Peyer's patch (tissue), 4 donors: ENCODE measurements at regions not wholly inside any gene's neighbourhood (a gene's known extent, or its start where the extent isn't known, plus 50 kb on each side); places are given as distances from the start of the nearest gene placed in this dataset.
"Not testable (repeated sequence)": the region's sequence is repeated elsewhere in the genome, so short reads cannot be mapped to it uniquely, and the experiment has no call there.

Experiments
- DNase-seq, 3 donors: peaks; one replicate each; pipeline ENCODE4 v3.0.0-alpha.2; 2017 to 2019
- H3K27ac ChIP-seq, 4 donors: fragments of 200-600 bp; sonication (generic); one replicate each; pipeline ENCODE4 v1.5.1; 2016 to 2019
- H3K27me3 ChIP-seq, 2 donors: fragments of 200-600 bp; sonication (generic); one replicate each; pipeline ENCODE4 v1.5.1; 2019
- H3K36me3 ChIP-seq, 3 donors: fragments of 200-600 bp; sonication (generic); one replicate each; pipeline ENCODE4 v1.5.1; 2016 to 2019
- H3K4me1 ChIP-seq, 4 donors: fragments of 200-600 bp; sonication (generic); one replicate each; pipeline ENCODE4 v1.5.1; 2016 to 2019
- H3K4me3 ChIP-seq, 4 donors: fragments of 200-600 bp; sonication (generic); 1 replicate in 3 of 4; 2 replicates in 1 of 4; pipeline ENCODE4 v1.5.1; 2016 to 2019; ENCODE audit warnings: mild to moderate bottlenecking in 1 of 4
- H3K9me3 ChIP-seq, 4 donors: fragments of 200-600 bp; sonication (generic); one replicate each; pipeline ENCODE4 v1.5.1; 2016 to 2019; ENCODE audit warnings: mild to moderate bottlenecking in 1 of 4
- CTCF ChIP-seq, 6 experiments: fragments of 450-650 bp in 4 of 6; fragments of 200-600 bp in 2 of 6; sonication (generic) in 1 of 6; IDR thresholded peaks; one replicate each; pipeline ENCODE4 v1.5.1; 2017 to 2019; ENCODE audit warnings: antibody characterized with exemption in 6 of 6, mild to moderate bottlenecking in 3 of 6, moderate library complexity in 1 of 6
- POLR2A ChIP-seq, 2 donors: fragments of 450-650 bp; IDR thresholded peaks; one replicate each; pipeline ENCODE4 v1.5.1; 2017; ENCODE audit warnings: antibody characterized with exemption in 2 of 2, mild to moderate bottlenecking in 2 of 2, moderate library complexity in 2 of 2

- DNase-seq = no peak
- no peak overlapping the region for H3K27ac ChIP-seq
- no peak overlapping the region for H3K4me3 ChIP-seq
- TF ChIP-seq CTCF (IDR thresholded peaks at IDR 0.05) = no peak
- no peak for TF ChIP-seq POLR2A (IDR thresholded peaks at IDR 0.05)
- H3K27me3 ChIP-seq = no peaks in the 10 kb centered on the region
- H3K9me3 ChIP-seq = no peaks in the 10 kb centered on the region
- peaks cover 0 to 10% (median 0%) of the 10 kb centered on the region in 4 donors for H3K4me1 ChIP-seq
- no peaks in the 10 kb centered on the region for H3K36me3 ChIP-seq
Observed at GRCh38 chr14:71454513-71455332, 477.5 kb upstream of the RGS6 start.

GRCh38 chr14:71460091-71460490, 472.1 kb upstream of the RGS6 start:
- Histone ChIP-seq H3K27me3 (no peaks in the 10 kb centered on the region), H3K9me3 (no peaks in the 10 kb centered on the region), H3K4me1 (peaks cover 0 to under 1% (median 0%) of the 10 kb centered on the region in 4 donors), H3K36me3 (no peaks in the 10 kb centered on the region), H3K4me3 (no peak overlapping the region), H3K27ac (no peak overlapping the region)
- DNase-seq = no peak
- no peak for TF ChIP-seq POLR2A (IDR thresholded peaks at IDR 0.05)
- TF ChIP-seq CTCF (IDR thresholded peaks at IDR 0.05) = no peak

- H3K9me3 ChIP-seq, H3K36me3 ChIP-seq, H3K27me3 ChIP-seq, DNase-seq, H3K4me3 ChIP-seq, H3K27ac ChIP-seq, H3K4me1 ChIP-seq: not testable (repeated sequence)
Observed at GRCh38 chr14:71461617-71462016, 470.6 kb upstream of the RGS6 start.

GRCh38 chr14:71463807-71464206, 468.4 kb upstream of the RGS6 start:
- Histone ChIP-seq H3K4me1 (no peaks in the 10 kb centered on the region), H3K36me3 (no peaks in the 10 kb centered on the region), H3K4me3 (no peak overlapping the region), H3K27me3 (no peaks in the 10 kb centered on the region), H3K9me3 (no peaks in the 10 kb centered on the region), H3K27ac (no peak overlapping the region)
- DNase-seq = no peak
- TF ChIP-seq POLR2A (IDR thresholded peaks at IDR 0.05) (no peak), CTCF (IDR thresholded peaks at IDR 0.05) (no peak)

- H3K36me3 ChIP-seq = no peaks in the 10 kb centered on the region
- no peaks in the 10 kb centered on the region for H3K9me3 ChIP-seq
- DNase-seq = no peak
- TF ChIP-seq POLR2A (IDR thresholded peaks at IDR 0.05) (no peak), CTCF (IDR thresholded peaks at IDR 0.05) (no peak)
- H3K4me1 ChIP-seq = no peaks in the 10 kb centered on the region
- H3K27ac ChIP-seq = no peak overlapping the region
- H3K4me3 ChIP-seq = no peak overlapping the region
- no peaks in the 10 kb centered on the region for H3K27me3 ChIP-seq
Observed at GRCh38 chr14:71464840-71465239, 467.4 kb upstream of the RGS6 start.

- H3K27ac ChIP-seq = no peak overlapping the region
- no peak for DNase-seq
- H3K4me1 ChIP-seq = no peaks in the 10 kb centered on the region
- no peaks in the 10 kb centered on the region for H3K9me3 ChIP-seq
- H3K27me3 ChIP-seq = no peaks in the 10 kb centered on the region
- no peak for TF ChIP-seq POLR2A (IDR thresholded peaks at IDR 0.05)
- no peak for TF ChIP-seq CTCF (IDR thresholded peaks at IDR 0.05)
- H3K36me3 ChIP-seq = no peaks in the 10 kb centered on the region
- no peak overlapping the region for H3K4me3 ChIP-seq
Observed at GRCh38 chr14:71465316-71465715, 466.9 kb upstream of the RGS6 start.
